Adrenal gland (tissue), 9 donors: ENCODE measurements at regions not wholly inside any gene's neighbourhood (a gene's known extent, or its start where the extent isn't known, plus 50 kb on each side); places are given as distances from the start of the nearest gene placed in this dataset.

Experiments used
- DNase-seq, 7 donors: peaks; one replicate each; pipeline ENCODE4 v3.0.0-alpha.2; 2019 to 2020
- H3K27ac ChIP-seq, 5 donors: fragments of 200-600 bp; sonication (generic) in 4 of 5; 1 replicate in 3 of 5; 2 replicates in 2 of 5; pipeline versions ENCODE4 v1.5.1 to v1.8.0; 2016 to 2020; ENCODE audit warnings: mild to moderate bottlenecking in 1 of 5
- H3K27me3 ChIP-seq: fragments of 200-600 bp; 2 replicates; pipeline ENCODE4 v1.8.0; 2021
- H3K36me3 ChIP-seq, 2 donors: fragments of 200-600 bp; replicated peaks in 1 of 2; 1 replicate in 1 of 2; 2 replicates in 1 of 2; pipeline versions ENCODE4 v1.5.1 to v1.8.0; 2018 to 2022
- H3K4me1 ChIP-seq, 2 donors: fragments of 200-600 bp; replicated peaks in 1 of 2; 1 replicate in 1 of 2; 2 replicates in 1 of 2; pipeline versions ENCODE4 v1.5.1 to v1.8.0; 2018 to 2021
- H3K4me3 ChIP-seq, 4 donors: fragments of 200-600 bp; sonication (generic) in 3 of 4; one replicate each; pipeline ENCODE4 v1.5.1; 2016 to 2018
- H3K9me3 ChIP-seq, 3 donors: fragments of 200-600 bp; sonication (generic) in 1 of 3; replicated peaks in 1 of 3; 1 replicate in 2 of 3; 2 replicates in 1 of 3; pipeline versions ENCODE4 v1.5.1 to v1.8.0; 2016 to 2021
- CTCF ChIP-seq, 6 experiments: fragments of 450-650 bp in 4 of 6; fragments of 200-600 bp in 2 of 6; sonication (generic) in 1 of 6; IDR thresholded peaks; 1 replicate in 5 of 6; 2 replicates in 1 of 6; pipeline versions ENCODE4 v1.5.1 to v1.8.0; 2016 to 2021; ENCODE audit warnings: antibody characterized with exemption in 6 of 6, mild to moderate bottlenecking in 2 of 6, moderate library complexity in 1 of 6
- POLR2A ChIP-seq, 2 donors: fragments of 450-650 bp; IDR thresholded peaks; one replicate each; pipeline ENCODE4 v1.6.1; 2017; ENCODE audit warnings: antibody characterized with exemption in 2 of 2, mild to moderate bottlenecking in 2 of 2, moderate library complexity in 1 of 2
- WGBS, 4 donors: extraction: QIAGEN DNeasy Blood & Tissue Kit in 2 of 4; methylation state at CpG; one replicate each; pipeline versions ENCODE4 v1.1.5 to v1.1.7; 2013 to 2017; 5-methylcytosine and 5-hydroxymethylcytosine counted together
- intact Hi-C, 2 donors: fragments of 100-400 bp; cut with DNase I; formaldehyde crosslinking; loops; one replicate each; pipeline versions ENCODE4 v1.14.1 to v1.15.0; 2022 to 2023
- donor health status: healthy with polysubstance abuse.
- donor health status: Bipolar disorder and iron deficiency.
- donor health status: DM: yes; HTN: yes; CAD: no.
- donor health status: DM: no; HTN: no; CAD: no.
- donor health status: DM: no; HTN: no; CAD: no.

- intact Hi-C loops, result no loop called here
- no peak for DNase-seq
- Histone ChIP-seq H3K36me3 (no peaks in the 10 kb centered on the region), H3K27ac (no peak overlapping the region), H3K4me1 (no peaks in the 10 kb centered on the region), H3K9me3 (no peaks in the 10 kb centered on the region), H3K4me3 (no peak overlapping the region), H3K27me3 (no peaks in the 10 kb centered on the region)
- 57 to 71% (median 63%) methylated on average over 4 of the region's 4 CpGs for WGBS, 4 donors
- TF ChIP-seq CTCF (IDR thresholded peaks at IDR 0.05) (no peak), POLR2A (IDR thresholded peaks at IDR 0.05) (no peak)
Observed at GRCh38 chr3:150077581-150078247, 107.0 kb upstream of the PFN2 start.

- no peak overlapping the region for H3K4me3 ChIP-seq
- 70 to 81% (median 72%) methylated on average over 3 of the region's 3 CpGs for WGBS, 4 donors
- DNase-seq, result no peak
- no peak overlapping the region for H3K27ac ChIP-seq
- H3K27me3 ChIP-seq, result no peaks in the 10 kb centered on the region
- intact Hi-C loops, result no loop called here
- H3K9me3 ChIP-seq, result no peaks in the 10 kb centered on the region
- H3K36me3 ChIP-seq, result no peaks in the 10 kb centered on the region
- H3K4me1 ChIP-seq, result no peaks in the 10 kb centered on the region
- TF ChIP-seq POLR2A (IDR thresholded peaks at IDR 0.05) (no peak), CTCF (IDR thresholded peaks at IDR 0.05) (no peak)
Observed at GRCh38 chr3:150077107-150077506, 106.4 kb upstream of the PFN2 start.

GRCh38 chr3:150076443-150076842, 105.7 kb upstream of the PFN2 start:
- Histone ChIP-seq H3K4me1 (no peaks in the 10 kb centered on the region), H3K9me3 (no peaks in the 10 kb centered on the region), H3K27me3 (no peaks in the 10 kb centered on the region), H3K4me3 (no peak overlapping the region), H3K27ac (no peak overlapping the region), H3K36me3 (no peaks in the 10 kb centered on the region)
- TF ChIP-seq CTCF (IDR thresholded peaks at IDR 0.05), result no peak
- no peak for TF ChIP-seq POLR2A (IDR thresholded peaks at IDR 0.05)
- intact Hi-C loops, result no loop called here
- DNase-seq, result no peak
- WGBS, 4 donors, result 87 to 93% (median 89%) methylated on average over 2 of the region's 2 CpGs

GRCh38 chr3:150075417-150075865, 104.7 kb upstream of the PFN2 start:
- no peaks in the 10 kb centered on the region for H3K36me3 ChIP-seq
- 83 to 92% (median 91%) methylated on average over 11 of the region's 11 CpGs for WGBS, 4 donors
- DNase-seq, result no peak
- TF ChIP-seq CTCF (IDR thresholded peaks at IDR 0.05), result no peak
- TF ChIP-seq POLR2A (IDR thresholded peaks at IDR 0.05), result no peak
- H3K4me3 ChIP-seq, result no peak overlapping the region
- H3K27ac ChIP-seq, result no peak overlapping the region
- no peaks in the 10 kb centered on the region for H3K4me1 ChIP-seq
- no peaks in the 10 kb centered on the region for H3K9me3 ChIP-seq
- intact Hi-C loops, result no loop called here
- no peaks in the 10 kb centered on the region for H3K27me3 ChIP-seq
